ENCODE measurements at regions not wholly inside any gene's neighbourhood (a gene's known extent, or its start where the extent isn't known, plus 50 kb on each side); places are given as distances from the start of the nearest gene placed in this dataset.
A peak's percentile ranks its signal among the peaks of the same experiment; 100 is the strongest.

DNA sequence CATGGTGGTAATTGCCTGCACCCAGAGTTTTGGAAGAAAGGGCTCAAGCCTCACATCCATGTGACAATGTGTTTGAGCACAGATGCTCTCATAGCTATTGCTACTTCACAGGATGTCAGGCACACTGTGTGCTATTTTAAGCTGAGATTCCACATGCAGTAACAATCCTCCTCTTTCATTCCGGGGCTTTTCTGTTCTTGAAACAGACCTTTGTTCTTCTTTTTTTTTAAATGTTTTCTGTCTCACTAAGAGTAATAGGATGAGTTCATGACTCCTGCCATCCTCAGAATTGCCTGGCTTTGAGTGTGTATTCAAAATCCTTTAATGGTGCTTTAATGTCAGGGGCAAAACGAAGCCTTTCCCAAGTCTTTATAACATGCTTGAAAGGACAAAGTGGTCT is 198.9 kb downstream of the ABCC12 start:
- dilution Hi-C loops (cut with MboI; ENCODE audit: extremely low pct_ligation_motif_present, low sequenced_read_pairs) = no loop called here
- H3K9me1 ChIP-seq (ENCODE audit: control insufficient read depth, extremely low read depth, insufficient read depth, low read length) = no peaks in the 10 kb centered on the region
- no peaks in the 10 kb centered on the region for H3K27me3 ChIP-seq (ENCODE audit: control insufficient read depth, extremely low read depth, insufficient read depth, low read length)
- DNase-seq (ENCODE audit: low read depth, low spot score) = no peak
- H3K9ac ChIP-seq (ENCODE audit: control insufficient read depth, extremely low read depth, insufficient read depth, low read length) = no peak overlapping the region
- no peak overlapping the region for H3K27ac ChIP-seq (ENCODE audit: control insufficient read depth, insufficient read depth, low read length)
- no peaks in the 10 kb centered on the region for H4K20me1 ChIP-seq (ENCODE audit: control insufficient read depth, extremely low read depth, insufficient read depth, low read length)
- no peak overlapping the region for H3K4me3 ChIP-seq (ENCODE audit: control insufficient read depth in 2 of 3, extremely low read depth in 1 of 3, insufficient read depth in 2 of 3, low read depth in 1 of 3, low read length in 3 of 3)
- H3K9me3 ChIP-seq (ENCODE audit: control insufficient read depth, low read depth, low read length) = no peaks in the 10 kb centered on the region
- no peaks in the 10 kb centered on the region for H3K4me1 ChIP-seq (ENCODE audit: control insufficient read depth, extremely low read depth, insufficient read depth, low read length)
- no peak overlapping the region for H2AFZ ChIP-seq (ENCODE audit: control insufficient read depth, low read length)
- no peak overlapping the region for H3K4me2 ChIP-seq (ENCODE audit: control insufficient read depth, extremely low read depth, insufficient read depth, low read depth, low read length)
- H3K36me3 ChIP-seq (ENCODE audit: control insufficient read depth in 2 of 2, extremely low read depth in 1 of 2, insufficient read depth in 2 of 2, low read length in 2 of 2) = no peaks in the 10 kb centered on the region
- peak; percentile 17 for FAIRE-seq
- no peak for TF ChIP-seq EZH2 (IDR thresholded peaks at IDR 0.05; ENCODE audit: low read length)
- TF ChIP-seq, protein P1, sequence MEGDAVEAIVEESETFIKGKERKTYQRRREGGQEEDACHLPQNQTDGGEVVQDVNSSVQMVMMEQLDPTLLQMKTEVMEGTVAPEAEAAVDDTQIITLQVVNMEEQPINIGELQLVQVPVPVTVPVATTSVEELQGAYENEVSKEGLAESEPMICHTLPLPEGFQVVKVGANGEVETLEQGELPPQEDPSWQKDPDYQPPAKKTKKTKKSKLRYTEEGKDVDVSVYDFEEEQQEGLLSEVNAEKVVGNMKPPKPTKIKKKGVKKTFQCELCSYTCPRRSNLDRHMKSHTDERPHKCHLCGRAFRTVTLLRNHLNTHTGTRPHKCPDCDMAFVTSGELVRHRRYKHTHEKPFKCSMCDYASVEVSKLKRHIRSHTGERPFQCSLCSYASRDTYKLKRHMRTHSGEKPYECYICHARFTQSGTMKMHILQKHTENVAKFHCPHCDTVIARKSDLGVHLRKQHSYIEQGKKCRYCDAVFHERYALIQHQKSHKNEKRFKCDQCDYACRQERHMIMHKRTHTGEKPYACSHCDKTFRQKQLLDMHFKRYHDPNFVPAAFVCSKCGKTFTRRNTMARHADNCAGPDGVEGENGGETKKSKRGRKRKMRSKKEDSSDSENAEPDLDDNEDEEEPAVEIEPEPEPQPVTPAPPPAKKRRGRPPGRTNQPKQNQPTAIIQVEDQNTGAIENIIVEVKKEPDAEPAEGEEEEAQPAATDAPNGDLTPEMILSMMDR (optimal IDR thresholded peaks at IDR 0.05 in 1 of 3, IDR thresholded peaks at IDR 0.05 in 1 of 3, conservative IDR thresholded peaks at IDR 0.05 in 1 of 3; ENCODE audit: extremely low read depth in 1 of 3, insufficient read depth in 2 of 3, low read length in 3 of 3) = no peak
- no peaks in the 10 kb centered on the region for H3K79me2 ChIP-seq (ENCODE audit: control insufficient read depth, insufficient read depth, low read length)

- no peak overlapping the region for H3K27ac ChIP-seq (ENCODE audit: control insufficient read depth, insufficient read depth, low read length)
- FAIRE-seq = no peak
- H3K27me3 ChIP-seq (ENCODE audit: control insufficient read depth, extremely low read depth, insufficient read depth, low read length) = no peaks in the 10 kb centered on the region
- no peaks in the 10 kb centered on the region for H3K4me1 ChIP-seq (ENCODE audit: control insufficient read depth, extremely low read depth, insufficient read depth, low read length)
- TF ChIP-seq, protein P1 (optimal IDR thresholded peaks at IDR 0.05 in 1 of 3, IDR thresholded peaks at IDR 0.05 in 1 of 3, conservative IDR thresholded peaks at IDR 0.05 in 1 of 3; ENCODE audit: extremely low read depth in 1 of 3, insufficient read depth in 2 of 3, low read length in 3 of 3) = no peak
- no peak for TF ChIP-seq EZH2 (IDR thresholded peaks at IDR 0.05; ENCODE audit: low read length)
- H3K9me1 ChIP-seq (ENCODE audit: control insufficient read depth, extremely low read depth, insufficient read depth, low read length) = no peaks in the 10 kb centered on the region
- H3K79me2 ChIP-seq (ENCODE audit: control insufficient read depth, insufficient read depth, low read length) = no peaks in the 10 kb centered on the region
- no peak overlapping the region for H2AFZ ChIP-seq (ENCODE audit: control insufficient read depth, low read length)
- no peak overlapping the region for H3K4me2 ChIP-seq (ENCODE audit: control insufficient read depth, extremely low read depth, insufficient read depth, low read depth, low read length)
- DNase-seq (ENCODE audit: low read depth, low spot score) = no peak
- H4K20me1 ChIP-seq (ENCODE audit: control insufficient read depth, extremely low read depth, insufficient read depth, low read length) = no peaks in the 10 kb centered on the region
- H3K9ac ChIP-seq (ENCODE audit: control insufficient read depth, extremely low read depth, insufficient read depth, low read length) = no peak overlapping the region
- H3K4me3 ChIP-seq (ENCODE audit: control insufficient read depth in 2 of 3, extremely low read depth in 1 of 3, insufficient read depth in 2 of 3, low read depth in 1 of 3, low read length in 3 of 3) = no peak overlapping the region
- no peaks in the 10 kb centered on the region for H3K9me3 ChIP-seq (ENCODE audit: control insufficient read depth, low read depth, low read length)
- dilution Hi-C loops (cut with MboI; ENCODE audit: extremely low pct_ligation_motif_present, low sequenced_read_pairs) = no loop called here
- no peaks in the 10 kb centered on the region for H3K36me3 ChIP-seq (ENCODE audit: control insufficient read depth in 2 of 2, extremely low read depth in 1 of 2, insufficient read depth in 2 of 2, low read length in 2 of 2)
These were observed 206.1 kb downstream of the ABCC12 start for GRCh38 chr16:47949714-47950113.
